ENCODE measurements at regions not wholly inside any gene's neighbourhood (a gene's known extent, or its start where the extent isn't known, plus 50 kb on each side); places are given as distances from the start of the nearest gene placed in this dataset.

DNA sequence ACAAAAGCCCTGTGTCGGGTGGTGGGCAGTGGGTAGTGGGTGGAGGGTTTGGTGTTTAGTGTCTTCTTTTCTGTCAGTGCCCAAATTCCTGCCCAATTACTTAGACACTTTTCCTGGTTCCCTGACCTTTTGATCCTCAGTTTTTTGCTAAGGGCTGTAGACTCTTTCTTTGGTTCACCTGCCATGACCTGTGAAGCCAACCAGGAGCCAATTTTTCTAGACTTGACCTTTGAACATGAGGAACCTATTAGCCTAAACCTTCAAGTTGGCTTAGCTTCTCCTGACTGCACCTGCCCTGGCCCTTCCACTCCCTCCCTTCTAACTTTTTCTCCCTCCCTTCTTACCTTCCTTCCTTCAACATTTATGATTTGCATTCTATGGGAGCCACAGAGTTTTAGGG, 94.5 kb downstream of the MID1IP1 start:
- Histone ChIP-seq H3K27me3 (ENCODE audit: control insufficient read depth, low read length) (no peaks in the 10 kb centered on the region), H4K20me1 (ENCODE audit: control insufficient read depth, insufficient read depth, low read depth, low read length) (no peaks in the 10 kb centered on the region), H3K9me2 (replicated peaks; ENCODE audit: control insufficient read depth, low read length) (no peaks in the 10 kb centered on the region), H3K4me3 (ENCODE audit: low read length) (no peak overlapping the region), H3K27ac (ENCODE audit: low read depth, low read length) (no peak overlapping the region), H3K4me1 (ENCODE audit: control insufficient read depth, low read length) (peaks cover 18% of the 10 kb centered on the region), H3K4me2 (ENCODE audit: low read length) (no peak overlapping the region), H3K9me3 (ENCODE audit: control insufficient read depth, insufficient read depth, low read length) (no peaks in the 10 kb centered on the region), H3K36me3 (ENCODE audit: control insufficient read depth, low read length) (no peaks in the 10 kb centered on the region), H3K79me2 (ENCODE audit: control insufficient read depth, low read length) (no peaks in the 10 kb centered on the region), H3F3A (ENCODE audit: control insufficient read depth, insufficient read depth) (no peaks in the 10 kb centered on the region)
- TF ChIP-seq CTCF (IDR thresholded peaks at IDR 0.05; ENCODE audit: low read depth, low read length, poor library complexity, severe bottlenecking), result no peak
- TF ChIP-seq EZH2phosphoT487 (IDR thresholded peaks at IDR 0.05; ENCODE audit: borderline replicate concordance, low read length), result no peak

DNA sequence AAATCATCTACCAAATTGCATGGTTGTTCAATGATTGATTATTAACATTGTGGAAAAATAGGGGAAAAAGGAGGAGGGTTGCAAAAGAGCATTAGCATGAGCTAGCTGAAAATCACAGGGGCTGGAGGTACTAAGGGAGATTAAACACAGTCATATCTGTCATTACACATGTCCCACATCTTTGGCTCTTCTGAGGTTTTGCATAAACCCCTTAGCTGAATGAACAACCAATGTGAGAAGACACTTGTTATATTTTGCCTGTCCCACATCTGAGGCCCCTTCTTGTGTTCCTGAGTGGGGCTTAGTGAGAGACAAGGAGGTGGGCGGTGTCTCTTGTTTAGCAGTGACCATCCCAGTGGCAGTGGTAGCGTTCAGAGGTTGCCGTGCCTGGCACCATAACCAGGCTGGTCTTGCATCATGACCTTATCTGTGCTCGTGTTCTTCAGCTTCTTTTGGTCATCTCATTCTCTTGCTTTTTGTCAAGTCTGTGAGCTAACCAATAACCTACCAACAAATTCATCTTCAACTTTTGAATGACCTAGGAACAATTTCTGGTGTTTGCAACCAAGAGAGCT, 95.6 kb downstream of the MID1IP1 start:
- Histone ChIP-seq H3K9me3 (ENCODE audit: control insufficient read depth, insufficient read depth, low read length) (no peaks in the 10 kb centered on the region), H3K4me1 (ENCODE audit: control insufficient read depth, low read length) (peaks cover 9% of the 10 kb centered on the region), H3K79me2 (ENCODE audit: control insufficient read depth, low read length) (no peaks in the 10 kb centered on the region), H4K20me1 (ENCODE audit: control insufficient read depth, insufficient read depth, low read depth, low read length) (no peaks in the 10 kb centered on the region), H3K36me3 (ENCODE audit: control insufficient read depth, low read length) (no peaks in the 10 kb centered on the region), H3K27ac (ENCODE audit: low read depth, low read length) (no peak overlapping the region), H3K9me2 (replicated peaks; ENCODE audit: control insufficient read depth, low read length) (no peaks in the 10 kb centered on the region), H3K4me2 (ENCODE audit: low read length) (no peak overlapping the region), H3F3A (ENCODE audit: control insufficient read depth, insufficient read depth) (no peaks in the 10 kb centered on the region), H3K27me3 (ENCODE audit: control insufficient read depth, low read length) (no peaks in the 10 kb centered on the region), H3K4me3 (ENCODE audit: low read length) (no peak overlapping the region)
- TF ChIP-seq CTCF (IDR thresholded peaks at IDR 0.05; ENCODE audit: low read depth, low read length, poor library complexity, severe bottlenecking) (no peak), EZH2phosphoT487 (IDR thresholded peaks at IDR 0.05; ENCODE audit: borderline replicate concordance, low read length) (no peak)

GRCh38 chrX:38898261-38898660, 97.0 kb downstream of the MID1IP1 start:
- no peaks in the 10 kb centered on the region for H3F3A ChIP-seq (ENCODE audit: control insufficient read depth, insufficient read depth)
- H3K4me1 ChIP-seq (ENCODE audit: control insufficient read depth, low read length), result peaks cover 4% of the 10 kb centered on the region
- TF ChIP-seq EZH2phosphoT487 (IDR thresholded peaks at IDR 0.05; ENCODE audit: borderline replicate concordance, low read length) (no peak), CTCF (IDR thresholded peaks at IDR 0.05; ENCODE audit: low read depth, low read length, poor library complexity, severe bottlenecking) (no peak)
- no peaks in the 10 kb centered on the region for H3K9me3 ChIP-seq (ENCODE audit: control insufficient read depth, insufficient read depth, low read length)
- no peak overlapping the region for H3K4me2 ChIP-seq (ENCODE audit: low read length)
- no peak overlapping the region for H3K4me3 ChIP-seq (ENCODE audit: low read length)
- no peaks in the 10 kb centered on the region for H4K20me1 ChIP-seq (ENCODE audit: control insufficient read depth, insufficient read depth, low read depth, low read length)
- no peak overlapping the region for H3K27ac ChIP-seq (ENCODE audit: low read depth, low read length)
- H3K27me3 ChIP-seq (ENCODE audit: control insufficient read depth, low read length), result no peaks in the 10 kb centered on the region
- H3K9me2 ChIP-seq (replicated peaks; ENCODE audit: control insufficient read depth, low read length), result no peaks in the 10 kb centered on the region
- no peaks in the 10 kb centered on the region for H3K79me2 ChIP-seq (ENCODE audit: control insufficient read depth, low read length)
- H3K36me3 ChIP-seq (ENCODE audit: control insufficient read depth, low read length), result no peaks in the 10 kb centered on the region

Data from DOHH2 (cell line).